ENCODE measurements at regions not wholly inside any gene's neighbourhood (a gene's known extent, or its start where the extent isn't known, plus 50 kb on each side); places are given as distances from the start of the nearest gene placed in this dataset.
"Not testable (repeated sequence)": the region's sequence is repeated elsewhere in the genome, so short reads cannot be mapped to it uniquely, and the experiment has no call there.

DNA sequence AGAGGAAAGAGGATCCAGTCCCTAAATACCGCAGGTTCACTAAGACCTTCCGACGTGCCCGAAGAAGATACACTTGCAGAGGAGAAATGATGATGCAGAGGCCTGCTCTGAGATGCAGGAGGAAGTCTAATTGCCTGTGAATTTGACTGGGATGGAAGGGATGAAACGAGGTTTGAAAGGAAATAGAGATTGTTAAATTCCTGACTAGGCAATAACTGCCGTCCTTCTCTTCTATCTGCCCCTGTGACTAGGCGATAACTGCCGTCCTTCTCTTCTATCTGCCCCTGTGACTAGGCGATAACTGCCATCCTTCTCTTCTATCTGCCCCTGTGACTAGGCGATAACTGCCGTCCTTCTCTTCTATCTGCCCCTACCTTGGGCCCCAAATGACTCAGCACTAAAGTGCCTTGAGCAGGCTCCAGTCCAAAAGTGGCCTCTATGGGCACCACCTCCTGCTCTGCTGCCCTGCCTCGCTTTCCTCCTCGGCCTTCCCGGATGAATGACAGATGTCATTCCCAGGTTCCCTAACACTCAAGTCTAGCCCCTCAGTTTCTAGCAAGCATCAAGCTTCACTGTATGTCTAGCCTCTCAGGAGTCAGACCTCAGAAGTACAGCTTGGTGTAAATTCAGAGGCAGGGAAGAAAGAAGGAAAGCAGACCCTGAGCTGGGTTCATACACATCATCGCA lies 189.1 kb downstream of the FOXD4L6 start:
- not testable (repeated sequence) for H3K9me3 Mint-ChIP-seq; H3K27ac Mint-ChIP-seq; H3K4me3 Mint-ChIP-seq; H3K4me1 Mint-ChIP-seq (ENCODE audit: low read depth); H3K27me3 Mint-ChIP-seq (ENCODE audit: low read depth); ATAC-seq (replicated peaks in 1 of 2); H3K36me3 Mint-ChIP-seq (ENCODE audit: insufficient read depth in 2 of 2); DNase-seq

DNA sequence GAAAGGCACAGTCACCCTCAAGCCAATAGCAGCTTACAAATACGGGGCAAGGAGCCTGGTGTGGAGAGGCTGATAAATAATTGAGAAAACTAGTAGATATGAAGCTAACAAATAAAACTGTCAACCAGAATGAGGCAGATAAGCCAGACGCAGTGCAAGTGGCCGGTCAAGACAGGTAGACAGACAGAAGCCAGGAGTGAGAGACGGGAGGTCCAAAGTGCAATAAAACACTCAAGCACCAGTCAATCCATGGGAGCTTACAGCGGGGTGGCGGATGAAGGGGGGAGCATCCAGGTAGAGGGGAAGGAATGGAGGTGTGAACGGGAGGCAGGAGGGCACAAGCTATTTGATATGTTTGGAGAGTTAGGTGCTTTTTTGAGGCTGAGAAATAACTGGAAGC lies 193.1 kb downstream of the FOXD4L6 start:
- peaks cover 9 to 11% of the 10 kb centered on the region in 2 donors for H3K36me3 Mint-ChIP-seq (ENCODE audit: insufficient read depth in 2 of 2)
- no peak overlapping the region for H3K4me3 Mint-ChIP-seq
- no peak overlapping the region for H3K27ac Mint-ChIP-seq
- H3K9me3 Mint-ChIP-seq = peaks cover 8 to 14% of the 10 kb centered on the region in 2 donors
- no peaks in the 10 kb centered on the region for H3K27me3 Mint-ChIP-seq (ENCODE audit: low read depth)
- DNase-seq (no peak), ATAC-seq (replicated peaks in 1 of 2) (no peak)
- no peaks in the 10 kb centered on the region for H3K4me1 Mint-ChIP-seq (ENCODE audit: low read depth)

DNA sequence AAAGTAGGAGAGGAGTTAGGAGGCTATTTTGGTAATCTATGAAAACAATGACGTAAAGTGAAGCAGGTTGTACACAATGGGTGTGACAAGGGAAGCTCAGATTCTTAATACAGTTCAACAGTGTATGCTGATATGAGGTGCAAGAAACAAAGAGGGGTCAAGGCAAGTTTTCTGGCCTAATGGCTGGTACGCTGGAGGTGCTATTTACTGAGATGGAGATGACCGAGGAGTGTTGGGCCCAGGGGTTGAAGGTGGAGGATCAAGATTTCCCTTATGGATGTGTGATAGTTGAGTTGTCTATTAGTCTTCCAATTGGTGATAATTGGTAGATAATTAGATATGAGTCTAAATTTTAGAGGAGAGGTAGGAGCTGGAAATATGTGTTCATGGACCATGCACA lies 194.0 kb downstream of the FOXD4L6 start:
- H3K4me3 Mint-ChIP-seq; H3K4me1 Mint-ChIP-seq (ENCODE audit: low read depth); H3K27ac Mint-ChIP-seq; ATAC-seq (replicated peaks in 1 of 2); H3K27me3 Mint-ChIP-seq (ENCODE audit: low read depth); DNase-seq: not testable (repeated sequence)
- Mint-ChIP-seq H3K9me3 (peaks cover 8 to 14% of the 10 kb centered on the region in 2 donors), H3K36me3 (ENCODE audit: insufficient read depth in 2 of 2) (peaks cover 9 to 11% of the 10 kb centered on the region in 2 donors)

DNA sequence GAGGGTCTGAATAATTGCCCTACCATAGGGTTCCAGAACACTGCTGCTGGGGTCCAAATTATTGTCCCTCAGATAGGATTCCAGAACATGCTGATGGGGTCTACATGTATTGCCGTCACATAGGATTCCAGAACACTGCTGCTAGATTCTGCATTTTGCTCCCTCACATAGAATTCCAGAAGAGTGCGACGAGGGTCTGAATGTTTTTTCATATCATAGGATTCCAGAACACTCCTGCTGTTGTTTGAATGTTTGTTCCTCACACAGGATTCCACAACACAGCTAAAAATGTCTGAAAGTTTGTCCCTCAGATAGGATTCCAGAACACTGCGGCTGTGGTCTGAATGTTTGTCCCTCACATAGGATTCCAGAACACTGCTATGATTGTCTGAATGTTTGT lies 198.1 kb downstream of the FOXD4L6 start:
- not testable (repeated sequence) for DNase-seq; H3K27ac Mint-ChIP-seq; H3K27me3 Mint-ChIP-seq (ENCODE audit: low read depth); ATAC-seq (replicated peaks in 1 of 2); H3K4me3 Mint-ChIP-seq; H3K4me1 Mint-ChIP-seq (ENCODE audit: low read depth)
- Mint-ChIP-seq H3K36me3 (ENCODE audit: insufficient read depth in 2 of 2) (peaks cover 12 to 30% of the 10 kb centered on the region in 2 donors), H3K9me3 (peaks cover 26 to 28% of the 10 kb centered on the region in 2 donors)

DNA sequence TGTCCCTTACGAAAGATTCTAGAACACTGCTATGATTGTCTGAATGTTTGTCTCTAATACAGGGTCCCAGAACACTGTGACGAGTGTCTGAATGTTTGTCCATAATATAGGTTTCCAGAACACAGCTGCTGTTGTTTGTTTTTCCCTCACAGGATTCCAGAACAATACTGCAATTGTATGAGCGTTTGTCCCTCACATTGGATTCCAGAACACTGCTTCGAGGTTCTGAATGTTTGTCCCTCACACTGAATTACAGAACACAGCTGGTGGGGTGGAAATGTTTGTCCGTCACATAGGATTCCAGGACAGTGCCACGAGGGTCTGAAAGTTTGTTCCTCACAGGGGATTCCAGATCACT lies 199.0 kb downstream of the FOXD4L6 start:
- not testable (repeated sequence) for H3K4me3 Mint-ChIP-seq; H3K27ac Mint-ChIP-seq; H3K4me1 Mint-ChIP-seq (ENCODE audit: low read depth); DNase-seq; ATAC-seq (replicated peaks in 1 of 2); H3K27me3 Mint-ChIP-seq (ENCODE audit: low read depth)
- Mint-ChIP-seq H3K36me3 (ENCODE audit: insufficient read depth in 2 of 2) (peaks cover 15 to 35% of the 10 kb centered on the region in 2 donors), H3K9me3 (peaks cover 30 to 35% of the 10 kb centered on the region in 2 donors)

DNA sequence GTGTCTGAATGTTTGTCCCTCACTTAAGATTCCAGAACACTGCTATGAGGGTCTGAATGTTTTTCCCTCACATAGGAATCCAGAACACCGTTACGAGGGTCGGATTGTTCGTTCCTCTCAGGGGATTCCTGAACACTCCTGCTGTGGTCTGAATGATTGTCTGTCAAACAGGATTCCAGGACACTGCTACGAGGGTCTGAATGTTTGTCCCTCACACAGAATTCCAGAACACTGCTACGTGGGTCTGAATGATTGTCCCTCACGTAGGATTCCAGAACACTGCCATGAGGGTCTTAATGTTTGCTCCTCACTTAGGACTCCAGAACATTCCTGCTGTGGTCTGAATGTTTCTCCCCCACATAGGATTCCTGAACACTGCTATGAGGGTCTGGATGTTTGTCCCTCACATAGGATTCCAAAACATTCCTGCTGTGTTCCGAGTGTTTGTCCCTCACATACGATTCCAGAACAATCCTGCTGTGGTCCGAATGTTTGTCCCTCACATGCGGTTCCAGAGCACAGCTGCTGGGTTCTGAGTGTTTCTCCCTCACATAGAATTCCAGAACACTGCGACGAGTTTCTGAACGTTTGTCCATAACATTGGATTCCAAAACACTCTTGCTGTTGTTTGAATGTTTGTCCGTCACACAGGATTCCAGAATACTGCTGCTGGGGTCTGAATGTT lies 199.5 kb downstream of the FOXD4L6 start:
- Mint-ChIP-seq H3K27ac (no peak overlapping the region), H3K27me3 (ENCODE audit: low read depth) (no peaks in the 10 kb centered on the region), H3K9me3 (peaks cover 33 to 38% of the 10 kb centered on the region in 2 donors), H3K36me3 (ENCODE audit: insufficient read depth in 2 of 2) (peaks cover 15 to 35% of the 10 kb centered on the region in 2 donors), H3K4me3 (no peak overlapping the region), H3K4me1 (ENCODE audit: low read depth) (no peaks in the 10 kb centered on the region)
- DNase-seq (no peak), ATAC-seq (replicated peaks in 1 of 2) (no peak)

DNA sequence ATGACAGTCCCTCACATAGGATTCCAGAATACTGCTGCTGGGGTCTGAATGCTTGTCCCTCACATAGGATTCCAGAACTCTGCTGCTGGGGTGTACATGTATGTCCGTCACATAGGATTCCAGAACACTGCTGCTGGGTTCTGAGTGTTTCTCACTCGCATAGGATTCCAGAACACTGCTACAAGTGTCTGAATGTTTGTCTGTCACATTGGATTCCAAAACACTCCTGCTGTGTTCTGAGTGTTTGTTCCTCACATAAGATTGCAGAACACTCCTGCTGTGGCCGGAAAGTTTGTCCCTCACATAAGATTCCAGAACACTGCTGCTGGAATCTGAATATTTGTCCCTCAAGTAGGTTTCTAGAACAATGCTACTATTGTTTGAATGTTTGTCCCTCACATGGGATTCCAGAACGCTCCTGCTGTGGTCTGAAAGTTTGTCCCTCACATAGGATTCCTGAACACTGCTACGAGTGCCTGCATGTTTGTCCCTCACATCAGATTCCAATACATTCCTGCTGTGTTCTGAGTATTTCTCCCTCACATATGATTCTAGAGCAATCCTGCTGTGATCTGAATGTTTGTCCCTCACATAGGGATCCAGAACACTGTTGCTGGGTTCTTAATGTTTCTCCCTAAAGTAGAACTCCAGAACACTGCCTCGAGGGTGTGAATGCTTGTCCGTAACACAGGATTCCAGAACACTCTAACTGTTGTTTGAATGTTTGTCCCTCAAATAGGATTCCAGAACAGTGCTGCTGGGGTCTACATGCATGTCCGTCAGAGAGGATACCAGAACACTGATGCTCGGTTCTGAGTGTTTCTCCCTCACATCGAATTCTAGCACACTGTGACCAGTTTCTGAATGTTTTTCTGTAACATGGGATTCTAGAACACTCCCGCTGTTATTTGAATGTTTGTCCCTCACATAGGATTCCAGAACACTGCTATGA lies 200.4 kb downstream of the FOXD4L6 start:
- DNase-seq = no peak
- no peak overlapping the region for H3K27ac Mint-ChIP-seq
- no peaks in the 10 kb centered on the region for H3K4me1 Mint-ChIP-seq (ENCODE audit: low read depth)
- H3K4me3 Mint-ChIP-seq = no peak overlapping the region
- H3K27me3 Mint-ChIP-seq (ENCODE audit: low read depth) = no peaks in the 10 kb centered on the region
- H3K36me3 Mint-ChIP-seq (ENCODE audit: insufficient read depth in 2 of 2) = peaks cover 17 to 35% of the 10 kb centered on the region in 2 donors
- H3K9me3 Mint-ChIP-seq = peaks cover 38 to 41% of the 10 kb centered on the region in 2 donors
- no peak for ATAC-seq (replicated peaks in 1 of 2)

DNA sequence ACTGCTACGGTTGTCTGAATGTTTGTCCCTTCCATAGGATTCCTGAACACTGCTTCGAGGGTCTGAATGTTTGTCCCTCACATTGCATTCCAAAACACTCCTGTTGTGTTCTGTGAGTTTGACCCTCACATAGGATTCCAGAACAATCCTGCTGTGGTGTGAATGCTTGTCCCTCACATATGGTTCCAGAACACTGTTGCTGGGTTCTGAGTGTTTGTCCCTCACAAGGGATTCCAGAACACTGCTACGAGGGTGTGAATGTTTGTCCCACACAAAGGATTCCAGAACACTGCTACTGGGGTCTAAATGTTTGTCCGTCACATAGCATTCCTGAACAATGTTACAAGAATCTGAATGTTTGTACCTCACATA lies 201.2 kb downstream of the FOXD4L6 start:
- Mint-ChIP-seq H3K27me3 (ENCODE audit: low read depth) (no peaks in the 10 kb centered on the region), H3K9me3 (peaks cover 40 to 46% of the 10 kb centered on the region in 2 donors), H3K36me3 (ENCODE audit: insufficient read depth in 2 of 2) (peaks cover 19 to 33% of the 10 kb centered on the region in 2 donors), H3K4me1 (ENCODE audit: low read depth) (no peaks in the 10 kb centered on the region), H3K27ac (no peak overlapping the region), H3K4me3 (no peak overlapping the region)
- DNase-seq = no peak
- no peak for ATAC-seq (replicated peaks in 1 of 2)

DNA sequence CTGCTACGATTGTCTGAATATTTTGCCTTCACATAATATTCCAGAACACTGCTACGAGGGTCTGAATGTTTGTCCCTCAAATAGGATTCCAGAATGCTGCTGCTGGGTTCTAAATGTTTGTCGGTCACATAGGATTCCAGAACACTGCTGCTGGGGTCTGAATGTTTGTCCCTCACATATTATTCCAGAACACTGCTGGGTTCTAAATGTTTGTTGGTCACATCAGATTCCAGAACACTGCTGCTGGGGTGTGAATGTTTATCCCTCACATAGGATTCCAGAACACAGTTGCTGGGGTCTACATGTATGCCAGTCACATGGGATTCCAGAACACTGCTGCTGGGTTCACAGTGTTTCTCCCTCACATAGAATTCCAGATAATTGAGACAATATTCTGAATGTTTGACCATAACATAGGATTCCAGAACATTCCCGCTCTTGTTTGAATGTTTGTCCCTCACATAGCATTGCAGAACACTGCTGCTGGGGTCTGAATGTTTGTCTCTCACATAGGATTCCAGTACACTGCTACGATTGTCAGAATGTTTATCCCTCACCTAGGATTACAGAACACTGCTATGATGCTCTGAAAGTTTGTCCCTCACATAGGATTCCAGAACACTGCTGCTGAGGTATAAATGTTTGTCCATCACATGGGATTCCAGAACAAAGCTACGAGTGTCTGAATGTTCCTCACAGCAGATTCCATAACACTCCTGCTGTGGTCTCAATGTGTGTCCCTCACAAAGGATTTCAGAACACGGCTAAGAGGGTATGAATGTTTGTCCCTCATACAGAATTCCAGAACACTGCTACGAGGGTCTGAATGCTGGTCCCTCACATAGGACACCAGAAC lies 201.8 kb downstream of the FOXD4L6 start:
- H3K36me3 Mint-ChIP-seq (ENCODE audit: insufficient read depth in 2 of 2) = peaks cover 22 to 27% of the 10 kb centered on the region in 2 donors
- H3K27me3 Mint-ChIP-seq (ENCODE audit: low read depth) = no peaks in the 10 kb centered on the region
- H3K9me3 Mint-ChIP-seq = peaks cover 37 to 44% of the 10 kb centered on the region in 2 donors
- no peaks in the 10 kb centered on the region for H3K4me1 Mint-ChIP-seq (ENCODE audit: low read depth)
- no peak overlapping the region for H3K27ac Mint-ChIP-seq
- DNase-seq = no peak
- no peak overlapping the region for H3K4me3 Mint-ChIP-seq
- ATAC-seq (replicated peaks in 1 of 2) = no peak

DNA sequence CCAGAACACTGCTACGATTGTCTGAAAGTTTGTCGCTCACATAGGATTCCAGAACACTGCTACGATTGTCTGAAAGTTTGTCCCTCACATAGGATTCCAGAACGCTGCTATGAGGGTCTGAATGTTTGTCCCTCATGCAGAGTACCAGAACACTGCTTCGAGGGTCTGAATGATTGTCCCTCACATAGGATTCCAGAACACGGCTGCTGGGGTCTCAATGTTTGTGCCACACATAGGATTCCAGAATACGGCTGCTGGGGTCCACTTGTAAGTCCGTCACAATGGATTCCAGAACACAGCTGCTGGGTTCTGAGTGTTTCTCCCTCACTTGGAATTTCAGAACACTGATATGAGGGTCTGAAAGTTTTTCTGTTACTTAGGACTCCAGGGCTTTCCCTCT lies 203.3 kb downstream of the FOXD4L6 start:
- Mint-ChIP-seq H3K9me3 (peaks cover 36 to 43% of the 10 kb centered on the region in 2 donors), H3K27me3 (ENCODE audit: low read depth) (no peaks in the 10 kb centered on the region), H3K36me3 (ENCODE audit: insufficient read depth in 2 of 2) (peaks cover 20 to 24% of the 10 kb centered on the region in 2 donors)

DNA sequence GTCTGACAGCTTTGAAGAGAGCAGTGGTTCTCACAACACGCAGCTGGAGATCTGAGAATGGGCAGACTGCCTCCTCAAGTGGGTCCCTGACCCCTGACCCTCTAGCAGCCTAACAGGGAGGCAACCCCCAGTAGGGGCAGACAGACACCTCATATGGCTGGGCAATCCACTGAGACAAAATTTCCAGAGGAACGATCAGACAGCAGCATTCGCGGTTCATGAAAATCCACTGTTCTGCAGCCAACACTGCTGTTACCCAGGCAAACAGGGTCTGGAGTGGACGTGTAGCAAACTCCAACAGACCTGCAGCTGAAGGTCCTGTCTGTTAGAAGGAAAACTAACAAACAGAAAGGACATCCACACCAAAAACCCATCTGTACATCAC lies 212.1 kb downstream of the FOXD4L6 start:
- H3K27ac Mint-ChIP-seq; H3K27me3 Mint-ChIP-seq (ENCODE audit: low read depth); H3K4me1 Mint-ChIP-seq (ENCODE audit: low read depth); H3K4me3 Mint-ChIP-seq; DNase-seq; ATAC-seq (replicated peaks in 1 of 2): not testable (repeated sequence)
- peaks cover 35 to 39% of the 10 kb centered on the region in 2 donors for H3K36me3 Mint-ChIP-seq (ENCODE audit: insufficient read depth in 2 of 2)
- H3K9me3 Mint-ChIP-seq = peaks cover 25 to 45% of the 10 kb centered on the region in 2 donors

More for the DNA sequence above, 203.3 kb downstream of the FOXD4L6 start:
- Mint-ChIP-seq H3K27ac (no peak overlapping the region), H3K4me1 (ENCODE audit: low read depth) (no peaks in the 10 kb centered on the region), H3K4me3 (no peak overlapping the region)
- DNase-seq = no peak
- ATAC-seq (replicated peaks in 1 of 2) = no peak

DNA sequence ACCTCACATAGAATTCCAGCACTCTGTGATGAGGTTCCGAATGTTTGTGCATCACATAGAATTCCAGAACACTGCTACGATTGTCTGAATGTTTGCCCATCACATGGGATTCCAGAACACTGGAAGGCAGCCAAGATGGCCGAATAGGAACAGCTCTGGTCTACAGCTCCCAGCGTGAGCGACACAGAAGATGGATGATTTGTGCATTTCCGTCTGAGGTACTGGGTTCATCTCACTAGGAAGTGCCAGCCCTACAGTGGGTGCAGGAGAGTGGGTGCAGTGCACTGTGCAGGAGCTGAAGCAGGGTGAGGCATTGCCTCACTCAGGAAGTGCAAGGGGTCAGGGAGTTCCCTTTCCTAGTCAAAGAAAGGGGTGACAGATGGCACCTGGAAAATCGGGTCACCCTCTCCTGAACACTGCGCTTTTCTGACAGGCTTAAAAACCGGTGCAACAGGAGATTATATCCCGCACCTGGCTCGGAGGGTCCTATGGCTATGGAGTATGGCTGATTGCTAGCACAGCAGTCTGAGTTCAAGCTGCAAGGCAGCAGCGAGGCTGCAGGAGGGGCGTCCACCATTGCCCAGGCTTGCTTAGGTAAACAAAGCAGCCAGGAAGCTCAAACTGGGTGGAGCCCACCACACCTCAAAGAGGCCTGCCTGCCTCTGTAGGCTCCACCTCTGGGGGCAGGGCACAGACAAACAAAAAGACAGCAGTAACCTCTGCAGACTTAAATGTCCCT lies 212.7 kb downstream of the FOXD4L6 start:
- ATAC-seq (replicated peaks in 1 of 2); H3K27ac Mint-ChIP-seq; H3K4me3 Mint-ChIP-seq; H3K27me3 Mint-ChIP-seq (ENCODE audit: low read depth); DNase-seq; H3K4me1 Mint-ChIP-seq (ENCODE audit: low read depth): not testable (repeated sequence)
- Mint-ChIP-seq H3K9me3 (peaks cover 25 to 49% of the 10 kb centered on the region in 2 donors), H3K36me3 (ENCODE audit: insufficient read depth in 2 of 2) (peaks cover 39 to 43% of the 10 kb centered on the region in 2 donors)

All from activated T-cell treated with anti-CD3 and anti-CD28 coated beads, Interleukin-2, amount 50 U/mL, for 72 hours (primary cell).